ENCODE measurements at regions not wholly inside any gene's neighbourhood (a gene's known extent, or its start where the extent isn't known, plus 50 kb on each side); places are given as distances from the start of the nearest gene placed in this dataset.
"Not testable (repeated sequence)": the region's sequence is repeated elsewhere in the genome, so short reads cannot be mapped to it uniquely, and the experiment has no call there.

- no peak for DNase-seq
These were observed 161.3 kb upstream of the CBLB start for GRCh38 chr3:106029954-106030626.

DNA sequence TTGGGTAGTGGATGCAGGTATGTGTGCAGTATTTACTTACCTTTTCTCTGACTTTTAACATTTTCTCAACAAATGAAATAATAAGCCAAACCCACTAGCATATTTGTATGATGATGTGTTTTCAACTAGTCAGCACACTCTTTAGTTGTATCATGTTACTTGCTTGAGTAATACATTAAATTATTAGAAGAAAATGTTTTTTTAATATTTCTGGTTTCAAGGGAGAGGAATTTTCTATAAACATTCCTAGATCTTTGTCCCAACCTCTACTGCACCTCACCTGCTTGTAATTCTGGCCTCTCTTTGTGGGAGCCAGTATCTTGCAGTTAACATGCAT, 161.8 kb upstream of the CBLB start:
- no peak for DNase-seq

DNA sequence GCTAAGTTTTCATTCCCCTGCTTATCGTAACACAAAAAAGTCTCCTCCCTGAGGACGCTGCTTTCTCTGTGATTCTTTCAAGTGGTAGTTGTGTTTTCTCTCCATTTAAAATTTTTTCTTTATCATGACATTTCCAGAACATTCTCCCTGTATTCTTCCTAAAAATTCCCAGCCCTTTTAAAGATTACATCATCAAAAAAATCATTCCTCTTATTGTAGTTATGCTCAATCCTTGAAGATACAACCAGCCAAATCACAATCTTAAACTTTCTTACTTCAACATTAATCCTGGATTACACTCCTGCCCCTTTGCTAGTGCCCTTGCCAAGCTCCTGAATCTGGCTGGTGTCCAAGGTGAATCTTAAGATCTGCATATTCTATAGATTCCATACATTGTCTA, 163.7 kb upstream of the CBLB start:
- DNase-seq: no peak

DNA sequence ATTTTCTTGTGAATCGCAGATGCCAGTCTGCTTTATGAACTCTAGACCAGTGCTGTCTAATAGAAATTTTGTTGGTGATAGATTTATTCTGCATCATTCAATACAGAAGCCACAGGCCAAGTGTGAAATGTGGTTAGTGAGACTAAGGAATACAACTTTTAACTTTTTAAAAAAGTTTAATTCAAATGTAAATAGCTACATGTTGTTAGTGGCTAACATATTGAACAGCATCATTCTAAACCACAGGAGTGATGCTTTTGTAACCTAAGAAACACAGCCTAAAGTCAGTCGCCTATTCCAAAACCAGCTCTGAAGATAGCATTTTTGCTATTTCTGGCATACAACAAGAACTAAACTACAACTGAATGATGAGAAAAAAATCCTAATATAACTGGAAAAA, 164.8 kb upstream of the CBLB start:
- DNase-seq: no peak

DNA sequence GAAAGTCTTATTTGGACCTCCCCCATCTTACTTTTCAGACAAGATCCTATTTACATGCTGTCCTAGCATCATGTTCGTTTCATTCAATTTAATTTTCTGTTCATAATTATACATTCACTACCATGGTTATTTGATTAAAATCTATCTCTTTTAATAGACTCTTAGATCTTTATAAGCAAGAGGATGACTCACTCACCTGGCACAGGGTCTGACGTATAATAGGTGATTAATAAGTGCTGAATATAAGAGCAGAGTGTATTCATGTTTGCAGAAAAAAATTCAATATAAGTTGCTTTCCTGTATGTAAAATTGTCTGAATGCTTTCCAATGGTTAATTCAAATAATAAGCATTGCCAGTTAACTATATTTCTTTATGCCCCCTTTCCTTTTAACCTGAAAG, 165.5 kb upstream of the CBLB start:
- no peak for DNase-seq

- DNase-seq: no peak
These were observed 166.8 kb upstream of the CBLB start for GRCh38 chr3:106035619-106036018.

DNA sequence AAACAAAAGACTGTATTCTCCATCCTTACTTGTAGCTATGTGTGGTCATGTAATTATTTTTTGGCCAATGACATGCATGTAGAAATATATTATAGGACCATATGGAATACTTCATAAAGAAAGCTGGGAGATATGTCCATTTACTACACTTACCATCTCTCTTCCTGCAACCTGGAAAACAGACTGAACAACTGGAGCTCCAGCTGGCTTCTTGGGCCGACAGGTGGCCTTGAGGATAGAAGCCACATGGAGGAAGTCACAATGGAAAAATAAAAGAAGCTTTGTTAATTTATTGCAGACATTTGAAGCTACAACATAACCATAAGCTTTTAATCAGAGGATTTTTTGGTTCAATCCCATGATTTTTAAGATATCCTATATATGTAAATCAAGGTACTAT, 167.9 kb upstream of the CBLB start:
- no peak for DNase-seq

DNA sequence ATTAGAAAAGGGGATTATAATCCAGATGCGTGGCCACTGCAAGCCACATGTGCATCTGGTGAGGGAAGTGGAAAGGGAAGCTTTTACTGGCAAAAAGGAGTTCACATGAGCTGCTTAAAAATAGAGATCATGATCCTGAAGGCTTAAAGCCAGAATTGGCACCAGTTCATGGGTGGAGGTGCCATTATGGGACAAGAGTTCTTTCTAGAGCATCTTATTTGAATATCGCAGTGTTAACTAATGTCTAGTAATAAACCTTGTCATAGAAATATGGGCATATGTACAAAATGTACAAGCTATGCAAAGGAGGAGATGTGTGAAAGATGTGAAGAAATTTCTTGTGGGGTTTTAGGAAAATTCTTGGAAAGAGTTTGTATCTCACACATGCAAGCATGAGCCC, 178.4 kb upstream of the CBLB start:
- DNase-seq: no peak

DNA sequence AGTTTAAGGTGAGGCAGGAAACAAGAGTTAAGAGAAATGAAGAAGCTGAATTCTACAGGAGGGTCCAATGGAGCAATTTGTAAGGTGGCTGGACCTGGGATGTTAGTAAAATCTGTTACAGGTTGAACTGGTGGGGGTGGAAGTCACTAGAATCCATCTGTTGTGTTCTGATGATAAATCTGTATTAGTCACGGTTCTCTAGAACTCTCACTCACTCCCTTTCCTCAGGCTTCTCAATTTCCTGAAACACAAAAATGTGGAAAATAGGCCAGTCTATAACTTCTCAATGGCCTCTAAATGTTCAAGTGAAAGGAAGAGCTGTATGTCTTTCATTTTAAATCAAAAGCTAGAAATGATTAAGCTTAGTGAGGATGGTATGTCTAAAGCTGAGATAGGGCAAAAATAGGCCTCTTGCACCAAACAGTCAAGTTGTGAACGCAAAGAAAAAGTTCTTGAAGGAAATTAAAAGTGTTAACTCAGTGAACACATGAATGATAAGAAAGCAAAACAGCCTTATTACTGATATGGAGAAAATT, 180.2 kb upstream of the CBLB start:
- no peak for DNase-seq

GRCh38 chr3:106049821-106050220, 181.0 kb upstream of the CBLB start:
- DNase-seq: no peak

GRCh38 chr3:106056931-106057330, 188.1 kb upstream of the CBLB start:
- no peak for DNase-seq

- DNase-seq: no peak
These were observed 189.7 kb upstream of the CBLB start for GRCh38 chr3:106058475-106058874.

- no peak for DNase-seq
These were observed 191.2 kb upstream of the CBLB start for GRCh38 chr3:106059953-106060517.

DNA sequence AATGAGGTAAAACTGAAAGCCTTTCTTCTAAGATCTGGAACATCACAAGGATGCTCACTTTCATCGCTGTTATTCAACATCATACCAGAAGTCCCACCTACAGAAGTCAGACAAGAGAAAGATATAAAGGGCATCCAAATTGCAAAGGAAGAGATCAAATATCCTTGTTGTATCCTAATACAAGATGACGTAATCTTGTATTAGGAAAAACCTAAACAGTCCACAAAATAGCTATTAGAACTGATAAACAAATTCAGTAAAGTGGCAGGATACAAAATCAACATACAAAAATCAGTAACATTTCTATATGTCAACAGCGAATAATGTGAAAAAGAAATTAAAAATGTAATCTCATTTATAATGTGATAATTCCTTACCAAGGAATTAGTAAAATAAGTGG, 195.1 kb upstream of the CBLB start:
- DNase-seq: no peak

GRCh38 chr3:106065831-106066230, 197.0 kb upstream of the CBLB start:
- no peak for DNase-seq

GRCh38 chr3:106067711-106068110, 198.9 kb upstream of the CBLB start:
- DNase-seq: no peak

DNA sequence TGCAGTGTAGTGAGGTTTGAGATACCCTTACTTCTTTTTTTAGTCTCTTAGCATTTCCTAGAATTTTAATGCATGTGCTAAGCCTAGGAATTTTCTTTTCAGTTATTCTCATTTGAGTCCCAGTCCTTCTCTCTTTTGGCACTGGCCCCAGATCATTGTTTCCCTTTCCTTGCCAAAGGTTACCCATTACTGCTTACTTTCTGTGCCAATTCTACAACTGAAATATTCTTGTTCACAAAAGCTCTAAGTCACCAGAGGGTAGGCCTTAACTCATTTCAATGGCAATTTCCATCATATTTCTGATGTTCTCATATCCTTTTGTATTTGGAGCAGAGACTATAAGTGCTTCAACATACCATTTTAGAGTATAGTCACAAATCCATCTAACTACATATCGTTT, 199.6 kb upstream of the CBLB start:
- no peak for DNase-seq

DNA sequence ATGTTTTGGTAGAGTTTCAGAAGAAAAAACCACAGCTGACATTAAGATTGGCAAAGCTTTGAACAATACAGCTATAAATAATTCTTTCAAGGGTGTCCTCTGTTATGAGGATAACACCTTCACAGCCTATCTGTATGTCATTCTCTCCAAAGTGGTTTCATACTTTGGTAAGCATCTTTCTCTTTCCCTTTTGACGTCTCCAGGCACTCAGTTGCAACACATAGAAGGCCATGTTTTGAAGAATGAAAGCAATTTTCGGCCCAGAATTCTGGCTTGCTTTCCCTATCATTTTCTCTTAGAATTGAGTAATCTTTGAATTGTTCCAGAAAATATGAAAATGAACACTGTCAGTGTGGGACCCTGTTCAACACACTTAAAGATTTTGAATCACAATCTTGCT, 200.0 kb upstream of the CBLB start:
- no peak for DNase-seq

DNA sequence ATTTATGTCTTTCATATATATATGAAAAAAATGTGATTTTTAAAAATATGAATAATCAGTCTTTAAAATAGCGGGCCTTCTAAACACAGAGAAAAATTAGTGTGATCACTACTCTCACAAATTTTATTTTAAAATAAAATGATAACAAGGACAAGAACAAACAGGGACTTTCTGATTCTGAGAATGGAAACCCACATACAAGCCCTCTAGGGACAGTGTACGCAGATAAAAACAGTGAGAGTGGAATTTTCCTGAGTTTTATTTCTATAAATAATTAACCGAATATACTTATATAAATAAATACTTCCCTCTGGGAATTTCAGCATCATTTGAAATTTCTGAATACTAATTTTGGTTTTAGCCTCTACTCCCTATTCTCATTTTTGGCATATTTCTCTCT, 201.4 kb upstream of the CBLB start:
- DNase-seq: no peak

GRCh38 chr3:106071306-106071705, 202.5 kb upstream of the CBLB start:
- DNase-seq: no peak

DNA sequence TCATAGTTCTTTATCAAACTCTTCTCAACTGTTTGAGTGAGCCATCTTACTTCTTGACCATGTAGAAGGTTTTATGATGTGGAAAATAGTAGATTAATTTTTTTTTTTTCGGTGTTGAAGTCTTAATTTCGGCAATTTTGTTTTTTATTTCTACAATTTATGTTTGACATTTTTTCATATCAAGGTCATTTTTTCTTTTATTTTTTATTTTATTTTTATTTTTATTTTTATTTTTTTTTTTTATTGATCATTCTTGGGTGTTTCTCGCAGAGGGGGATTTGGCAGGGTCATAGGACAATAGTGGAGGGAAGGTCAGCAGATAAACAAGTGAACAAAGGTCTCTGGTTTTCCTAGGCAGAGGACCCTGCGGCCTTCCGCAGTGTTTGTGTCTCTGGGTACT, 203.8 kb upstream of the CBLB start:
- DNase-seq: not testable (repeated sequence)

- not testable (repeated sequence) for DNase-seq
These were observed 205.0 kb upstream of the CBLB start for GRCh38 chr3:106073806-106074205.

DNA sequence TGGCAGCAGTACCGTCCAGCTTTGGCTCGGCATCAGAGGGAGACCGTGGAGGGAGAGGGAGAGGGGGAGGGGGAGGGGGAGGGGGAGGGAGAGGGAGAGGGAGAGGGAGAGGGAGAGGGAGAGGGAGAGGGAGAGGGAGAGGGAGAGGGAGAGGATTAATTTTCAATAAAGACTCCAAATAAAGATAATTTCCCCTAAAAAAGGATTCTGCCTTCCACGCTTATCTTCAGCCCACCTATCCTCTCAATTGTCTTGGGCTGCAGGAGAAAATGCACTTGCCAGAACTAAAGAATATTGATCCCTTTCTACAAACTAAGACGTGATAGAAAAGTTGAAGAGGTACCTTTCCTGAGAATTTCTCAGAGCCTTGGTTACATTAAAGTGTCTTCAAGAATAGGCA, 206.9 kb upstream of the CBLB start:
- DNase-seq: not testable (repeated sequence)

DNA sequence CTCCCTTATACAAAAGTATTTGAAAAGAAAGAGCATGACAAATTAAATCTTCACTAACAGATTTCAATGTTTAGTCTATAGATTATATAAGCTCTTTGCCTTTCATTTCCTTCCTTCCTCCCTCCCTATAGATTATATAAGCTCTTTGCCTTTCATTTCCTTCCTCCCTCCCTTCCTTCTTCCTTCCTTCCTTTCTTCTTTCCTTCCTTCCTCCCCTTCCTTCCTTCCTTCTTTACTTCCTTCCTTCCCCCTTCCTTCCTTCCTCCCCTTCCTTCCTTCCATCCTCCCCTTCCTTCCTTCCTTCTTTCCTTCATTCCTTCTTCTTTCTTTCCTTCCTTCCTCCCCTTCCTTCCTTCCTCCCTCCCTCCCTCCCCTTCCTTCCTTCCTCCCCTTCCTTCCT, 209.8 kb upstream of the CBLB start:
- no peak for DNase-seq

DNA sequence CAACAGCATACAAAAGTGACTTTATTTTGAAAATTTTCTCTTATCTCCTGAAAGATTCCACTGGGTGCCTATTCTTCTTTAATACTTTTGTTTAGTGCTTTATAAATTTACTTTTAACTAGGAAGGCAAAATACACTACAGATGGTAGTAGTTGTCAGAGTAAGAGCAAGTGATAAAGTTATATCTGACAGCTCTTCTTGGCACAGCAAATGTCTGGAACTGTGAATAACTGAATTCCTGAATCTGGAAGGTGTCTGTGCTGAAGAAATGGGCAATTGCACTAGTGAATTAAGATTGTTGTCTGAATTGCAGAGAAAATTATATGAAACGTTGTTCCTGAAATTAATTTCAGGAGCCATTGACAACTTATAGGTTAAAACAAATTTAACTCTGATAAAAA, 213.8 kb upstream of the CBLB start:
- no peak for DNase-seq
